Upper lobe of right lung (tissue), 1 donor: ENCODE measurements at regions not wholly inside any gene's neighbourhood (a gene's known extent, or its start where the extent isn't known, plus 50 kb on each side); places are given as distances from the start of the nearest gene placed in this dataset.
A peak's percentile ranks its signal among the peaks of the same experiment; 100 is the strongest.

Source experiments
- ATAC-seq: fragments of 200-7000 bp; cut with Tn5 transposase; one replicate; pipeline ENCODE4 v1.9.1; 2020; ENCODE audit warnings: mild to moderate bottlenecking, moderate library complexity
- DNase-seq: peaks from one replicate; pipeline ENCODE4 v3.0.0-alpha.2; 2020
- H3K27ac ChIP-seq: fragments of 200-600 bp; one replicate; pipeline ENCODE4 v1.8.0; 2022
- H3K27me3 ChIP-seq: fragments of 200-600 bp; one replicate; pipeline ENCODE4 v1.8.0; 2022; ENCODE audit warnings: mild to moderate bottlenecking
- H3K36me3 ChIP-seq: fragments of 200-600 bp; one replicate; pipeline ENCODE4 v1.8.0; 2022
- H3K4me1 ChIP-seq: fragments of 200-600 bp; one replicate; pipeline ENCODE4 v1.8.0; 2022
- H3K4me3 ChIP-seq: fragments of 200-600 bp; one replicate; pipeline ENCODE4 v1.8.0; 2022; ENCODE audit warnings: mild to moderate bottlenecking
- H3K9me3 ChIP-seq: fragments of 200-600 bp; one replicate; pipeline ENCODE4 v1.8.0; 2022
- CTCF ChIP-seq: fragments of 200-600 bp; IDR thresholded peaks from one replicate; pipeline ENCODE4 v1.8.0; 2022; ENCODE audit warnings: antibody characterized with exemption
- intact Hi-C: fragments of 100-400 bp; cut with DNase I; formaldehyde crosslinking; loops from one replicate; pipeline ENCODE4 v1.11.0; 2022
- donor health status: DM: no; HTN: yes; CAD: no; lungs with severe emphysema.

- H3K9me3 ChIP-seq: no peaks in the 10 kb centered on the region
- H3K4me1 ChIP-seq: no peaks in the 10 kb centered on the region
- H3K27ac ChIP-seq: no peak overlapping the region
- intact Hi-C loops: no loop called here
- no peak overlapping the region for H3K4me3 ChIP-seq
- no peaks in the 10 kb centered on the region for H3K27me3 ChIP-seq
- H3K36me3 ChIP-seq: no peaks in the 10 kb centered on the region
- ATAC-seq (peak; percentile 39), DNase-seq (no peak)
- no peak for TF ChIP-seq CTCF
Measured at GRCh38 chr15:29472901-29473445, 203.4 kb upstream of the NSMCE3 start.

GRCh38 chr15:29471757-29472156 is 202.1 kb upstream of the NSMCE3 start:
- Histone ChIP-seq H3K4me1 (no peaks in the 10 kb centered on the region), H3K36me3 (no peaks in the 10 kb centered on the region), H3K27ac (no peak overlapping the region), H3K4me3 (no peak overlapping the region), H3K27me3 (no peaks in the 10 kb centered on the region), H3K9me3 (no peaks in the 10 kb centered on the region)
- DNase-seq (no peak), ATAC-seq (no peak)
- no peak for TF ChIP-seq CTCF
- intact Hi-C loops: no loop called here

- no peaks in the 10 kb centered on the region for H3K36me3 ChIP-seq
- DNase-seq (no peak), ATAC-seq (no peak)
- H3K27me3 ChIP-seq: no peaks in the 10 kb centered on the region
- H3K4me1 ChIP-seq: no peaks in the 10 kb centered on the region
- intact Hi-C loops: no loop called here
- no peak overlapping the region for H3K27ac ChIP-seq
- TF ChIP-seq CTCF: no peak
- H3K9me3 ChIP-seq: no peaks in the 10 kb centered on the region
- no peak overlapping the region for H3K4me3 ChIP-seq
Measured at GRCh38 chr15:29471306-29471705, 201.7 kb upstream of the NSMCE3 start.

- Histone ChIP-seq H3K36me3 (no peaks in the 10 kb centered on the region), H3K4me3 (no peak overlapping the region), H3K4me1 (no peaks in the 10 kb centered on the region), H3K27ac (no peak overlapping the region), H3K27me3 (no peaks in the 10 kb centered on the region), H3K9me3 (no peaks in the 10 kb centered on the region)
- intact Hi-C loops: no loop called here
- DNase-seq (no peak), ATAC-seq (peak; percentile 54)
- TF ChIP-seq CTCF: no peak
Measured at GRCh38 chr15:29470794-29471193, 201.2 kb upstream of the NSMCE3 start.

- ATAC-seq: no peak
- no peaks in the 10 kb centered on the region for H3K4me1 ChIP-seq
- no peak overlapping the region for H3K27ac ChIP-seq
- intact Hi-C loops: no loop called here
- H3K27me3 ChIP-seq: no peaks in the 10 kb centered on the region
- no peak overlapping the region for H3K4me3 ChIP-seq
- no peak for DNase-seq
- no peak for TF ChIP-seq CTCF
- no peaks in the 10 kb centered on the region for H3K9me3 ChIP-seq
- no peaks in the 10 kb centered on the region for H3K36me3 ChIP-seq
Measured at GRCh38 chr15:29470311-29470710, 200.7 kb upstream of the NSMCE3 start.

GRCh38 chr15:29468899-29469298 is 199.3 kb upstream of the NSMCE3 start:
- Histone ChIP-seq H3K36me3 (no peaks in the 10 kb centered on the region), H3K9me3 (no peaks in the 10 kb centered on the region), H3K27ac (no peak overlapping the region), H3K4me1 (no peaks in the 10 kb centered on the region), H3K27me3 (no peaks in the 10 kb centered on the region), H3K4me3 (no peak overlapping the region)
- DNase-seq: no peak
- no peak for ATAC-seq
- intact Hi-C loops: no loop called here
- no peak for TF ChIP-seq CTCF
